ENCODE measurements at regions not wholly inside any gene's neighbourhood (a gene's known extent, or its start where the extent isn't known, plus 50 kb on each side); places are given as distances from the start of the nearest gene placed in this dataset.
A peak's percentile ranks its signal among the peaks of the same experiment; 100 is the strongest.

GRCh38 chr1:234713440-234713839 is 103.5 kb upstream of the IRF2BP2 start:
- DNase-seq (ENCODE audit: low read depth): no peak
- in situ Hi-C loops (cut with HindIII; ENCODE audit: low pct_unique_long_range_greater_than_20kb, low sequenced_read_pairs): loop anchor here (25.0 kb wide), 1 partner anchor 249 kb away; no protein-coding TSS in a partner anchor

- in situ Hi-C loops (cut with HindIII; ENCODE audit: low pct_unique_long_range_greater_than_20kb, low sequenced_read_pairs): loop anchor here (25.0 kb wide), 1 partner anchor 249 kb away; no protein-coding TSS in a partner anchor
- DNase-seq (ENCODE audit: low read depth): no peak
Measured at GRCh38 chr1:234712891-234713305, 102.9 kb upstream of the IRF2BP2 start.

GRCh38 chr1:234710936-234711724 is 101.2 kb upstream of the IRF2BP2 start:
- DNase-seq (ENCODE audit: low read depth): no peak
- in situ Hi-C loops (cut with HindIII; ENCODE audit: low pct_unique_long_range_greater_than_20kb, low sequenced_read_pairs): loop anchor here (25.0 kb wide), 1 partner anchor 251 kb away; no protein-coding TSS in a partner anchor

DNA sequence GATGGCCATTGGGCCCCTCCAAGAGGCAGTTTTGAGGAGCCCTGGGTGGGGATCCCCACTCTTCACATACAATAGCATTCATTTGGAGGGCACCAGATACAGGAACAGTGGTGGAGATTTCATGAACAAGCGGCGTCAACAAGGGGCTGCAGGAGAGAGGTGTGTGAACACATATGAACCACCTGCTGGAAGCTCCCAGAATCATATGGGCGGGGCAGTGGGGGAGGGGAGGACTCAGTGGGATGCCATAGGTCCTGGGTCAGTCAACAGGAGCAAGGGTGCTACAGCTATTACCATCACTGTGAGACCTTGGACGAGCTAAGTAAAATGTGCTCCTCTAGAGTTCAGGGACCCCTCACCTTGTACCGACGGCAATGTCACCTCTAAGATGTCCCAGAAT is 100.4 kb upstream of the IRF2BP2 start:
- in situ Hi-C loops (cut with HindIII; ENCODE audit: low pct_unique_long_range_greater_than_20kb, low sequenced_read_pairs): loop anchor here (25.0 kb wide), 1 partner anchor 252 kb away; no protein-coding TSS in a partner anchor
- DNase-seq (ENCODE audit: low read depth): no peak

DNA sequence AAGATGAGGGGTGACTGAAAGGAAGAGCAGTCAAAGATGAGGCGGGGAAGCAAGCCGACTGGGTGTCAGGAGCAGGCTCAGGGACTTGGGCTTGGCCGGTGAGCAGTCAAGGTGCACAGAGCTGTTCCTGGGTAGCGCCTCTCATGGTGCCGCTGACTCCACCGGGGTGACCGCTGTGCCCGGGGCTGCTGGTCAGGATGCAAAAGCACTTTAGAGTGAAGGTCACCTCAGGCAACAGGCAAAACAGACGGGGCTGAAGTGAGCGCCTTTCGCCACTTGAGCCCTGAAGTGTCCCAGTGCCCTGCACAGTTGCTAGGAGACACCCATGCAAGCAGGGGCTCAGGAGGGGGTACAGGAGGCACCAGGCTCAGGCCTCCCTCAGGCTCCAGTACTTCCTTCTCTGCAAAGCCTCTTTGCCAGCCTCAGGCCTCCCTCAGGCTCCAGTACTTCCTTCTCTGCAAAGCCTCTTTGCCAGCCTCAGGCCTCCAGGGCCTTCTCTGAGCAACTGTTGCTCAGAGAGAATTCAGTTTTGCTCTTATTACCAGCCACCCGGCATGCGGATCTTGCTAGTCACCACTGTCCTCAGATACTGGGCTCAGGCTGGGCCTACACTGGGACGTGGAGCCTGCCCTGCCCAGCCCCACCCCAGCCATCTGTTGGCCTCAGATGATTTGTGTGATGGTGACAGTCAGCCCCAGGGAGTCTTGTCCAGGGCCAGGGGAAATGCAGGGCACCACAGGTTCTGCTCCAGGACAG is 99.7 kb upstream of the IRF2BP2 start:
- DNase-seq (ENCODE audit: low read depth): no peak
- in situ Hi-C loops (cut with HindIII; ENCODE audit: low pct_unique_long_range_greater_than_20kb, low sequenced_read_pairs): loop anchor here (25.0 kb wide), 1 partner anchor 253 kb away; no protein-coding TSS in a partner anchor

DNA sequence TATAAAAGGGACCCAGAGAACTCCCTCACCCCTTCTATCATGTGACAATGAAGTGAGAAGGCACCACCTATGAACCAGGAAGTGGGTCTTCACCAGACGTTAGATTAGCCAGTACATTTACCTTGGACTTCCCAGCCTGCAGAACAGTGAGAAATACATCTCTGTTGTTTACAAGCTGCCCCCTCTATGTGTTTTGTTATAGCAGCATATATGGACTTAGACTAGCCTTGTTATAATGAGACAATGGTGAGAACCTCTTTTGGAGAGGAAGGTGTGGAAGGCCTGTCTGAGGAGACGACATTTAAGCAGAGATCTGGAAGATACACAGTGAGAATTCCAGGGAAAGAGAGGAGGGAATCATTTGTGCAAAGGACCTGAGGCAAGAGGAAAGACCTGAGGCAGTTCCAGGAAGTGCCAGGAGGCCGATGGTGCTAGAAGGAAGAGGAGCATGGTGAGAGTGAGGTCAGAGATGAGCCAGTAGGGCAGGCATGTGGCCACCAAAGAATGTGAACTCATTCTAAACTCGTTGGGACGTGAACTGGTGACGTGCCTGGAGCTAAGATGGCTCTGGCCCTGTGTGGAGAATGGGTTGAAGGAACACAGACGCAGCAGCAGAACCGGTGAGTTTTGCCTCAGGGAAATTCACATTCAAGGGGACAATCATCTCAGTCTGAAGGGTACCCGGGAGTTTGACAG is 98.9 kb upstream of the IRF2BP2 start:
- DNase-seq (ENCODE audit: low read depth): no peak
- in situ Hi-C loops (cut with HindIII; ENCODE audit: low pct_unique_long_range_greater_than_20kb, low sequenced_read_pairs): loop anchor here (25.0 kb wide), 1 partner anchor 253 kb away; no protein-coding TSS in a partner anchor

DNA sequence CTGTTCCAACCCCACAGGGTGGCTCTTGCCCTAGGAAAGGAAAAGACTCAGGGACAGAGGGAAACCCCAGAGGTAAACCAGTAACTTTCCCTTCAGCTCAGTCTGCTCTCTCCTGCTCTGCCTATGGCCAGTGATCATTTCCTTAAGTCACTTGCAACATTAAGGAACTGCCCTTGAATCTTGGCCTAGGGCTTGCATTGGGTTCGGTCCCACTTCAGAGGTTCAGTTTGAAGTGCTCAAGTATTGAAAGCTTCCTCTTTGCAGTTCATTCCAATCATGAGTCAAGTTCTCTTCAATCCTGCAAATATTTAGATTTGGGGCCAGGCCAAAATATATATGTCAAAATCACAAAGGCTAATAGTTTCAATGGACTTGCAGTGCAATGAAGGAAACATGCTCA is 97.7 kb upstream of the IRF2BP2 start:
- in situ Hi-C loops (cut with HindIII; ENCODE audit: low pct_unique_long_range_greater_than_20kb, low sequenced_read_pairs): loop anchor here (25.0 kb wide), 1 partner anchor 255 kb away; no protein-coding TSS in a partner anchor
- DNase-seq (ENCODE audit: low read depth): no peak

DNA sequence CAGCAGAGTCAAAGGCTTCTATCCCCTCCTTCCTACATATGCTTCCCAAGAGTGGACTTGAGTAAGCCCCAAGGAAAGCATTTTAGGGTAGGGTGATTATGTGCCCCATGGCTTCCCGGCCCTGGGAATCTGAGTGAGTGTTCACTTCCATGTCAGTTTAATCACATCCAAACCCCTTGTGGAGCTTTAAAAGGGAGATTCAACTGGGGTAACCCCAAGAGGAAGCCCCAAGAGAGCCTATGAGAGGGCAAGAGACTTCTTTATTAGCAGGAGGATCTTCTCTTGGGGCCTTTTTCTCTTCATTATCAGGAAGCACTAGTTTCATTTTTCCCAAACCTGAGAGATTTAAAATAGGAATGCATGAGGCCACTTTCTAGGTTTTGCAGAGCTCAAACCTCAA is 97.0 kb upstream of the IRF2BP2 start:
- in situ Hi-C loops (cut with HindIII; ENCODE audit: low pct_unique_long_range_greater_than_20kb, low sequenced_read_pairs): loop anchor here (25.0 kb wide), 1 partner anchor 255 kb away; no protein-coding TSS in a partner anchor
- no peak for DNase-seq (ENCODE audit: low read depth)

- in situ Hi-C loops (cut with HindIII; ENCODE audit: low pct_unique_long_range_greater_than_20kb, low sequenced_read_pairs): loop anchor here (25.0 kb wide), 1 partner anchor 256 kb away; no protein-coding TSS in a partner anchor
Measured at GRCh38 chr1:234706199-234706598, 96.2 kb upstream of the IRF2BP2 start.

GRCh38 chr1:234705615-234706014 is 95.6 kb upstream of the IRF2BP2 start:
- in situ Hi-C loops (cut with HindIII; ENCODE audit: low pct_unique_long_range_greater_than_20kb, low sequenced_read_pairs): loop anchor here (25.0 kb wide), 1 partner anchor 257 kb away; no protein-coding TSS in a partner anchor
- no peak for DNase-seq (ENCODE audit: low read depth)

More at GRCh38 chr1:234706199-234706598, 96.2 kb upstream of the IRF2BP2 start:
- DNase-seq (ENCODE audit: low read depth): no peak

DNA sequence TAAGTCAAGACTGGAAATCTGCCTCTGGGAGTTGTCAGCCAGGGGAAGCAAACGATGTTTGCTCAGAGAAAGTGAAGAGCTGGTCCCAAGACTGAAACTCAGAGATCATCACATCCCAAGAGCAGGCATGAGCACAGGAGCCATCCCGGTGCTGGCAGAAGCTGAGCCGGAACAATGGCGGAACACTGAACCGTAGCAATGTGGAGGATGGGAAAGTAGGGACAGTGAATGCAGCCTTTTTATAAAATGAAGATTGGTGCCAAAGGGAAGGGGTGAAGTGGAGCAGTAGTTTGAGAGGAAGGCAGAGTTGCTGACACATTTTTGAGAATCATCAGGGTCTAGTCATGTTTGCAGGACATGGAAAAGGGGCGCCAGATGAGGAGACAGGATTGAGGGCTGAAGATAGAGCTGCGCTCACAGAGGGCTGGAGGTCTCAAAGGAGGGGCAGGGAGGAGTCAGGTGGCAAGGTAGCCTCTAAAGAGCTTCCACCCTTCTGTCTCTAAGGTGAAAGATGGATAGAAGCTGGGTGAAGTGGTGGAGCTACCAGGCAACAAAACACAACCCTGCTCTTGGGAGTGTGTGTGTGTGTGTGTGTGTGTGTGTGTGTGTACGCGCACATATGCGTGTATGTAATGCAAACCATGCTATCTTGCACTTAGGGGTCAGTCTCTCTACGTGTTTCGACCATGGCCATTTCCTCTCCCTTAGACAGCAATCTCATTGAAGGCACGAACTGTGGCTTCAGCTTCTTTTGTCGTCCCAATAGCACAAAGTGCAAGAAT is 94.3 kb upstream of the IRF2BP2 start:
- no peak for DNase-seq (ENCODE audit: low read depth)
- in situ Hi-C loops (cut with HindIII; ENCODE audit: low pct_unique_long_range_greater_than_20kb, low sequenced_read_pairs): loop anchor here (25.0 kb wide), 1 partner anchor 258 kb away; no protein-coding TSS in a partner anchor

GRCh38 chr1:234702342-234703000 is 92.5 kb upstream of the IRF2BP2 start:
- in situ Hi-C loops (cut with HindIII; ENCODE audit: low pct_unique_long_range_greater_than_20kb, low sequenced_read_pairs): loop anchor here (25.0 kb wide), 1 partner anchor 260 kb away; no protein-coding TSS in a partner anchor
- DNase-seq (ENCODE audit: low read depth): no peak

DNA sequence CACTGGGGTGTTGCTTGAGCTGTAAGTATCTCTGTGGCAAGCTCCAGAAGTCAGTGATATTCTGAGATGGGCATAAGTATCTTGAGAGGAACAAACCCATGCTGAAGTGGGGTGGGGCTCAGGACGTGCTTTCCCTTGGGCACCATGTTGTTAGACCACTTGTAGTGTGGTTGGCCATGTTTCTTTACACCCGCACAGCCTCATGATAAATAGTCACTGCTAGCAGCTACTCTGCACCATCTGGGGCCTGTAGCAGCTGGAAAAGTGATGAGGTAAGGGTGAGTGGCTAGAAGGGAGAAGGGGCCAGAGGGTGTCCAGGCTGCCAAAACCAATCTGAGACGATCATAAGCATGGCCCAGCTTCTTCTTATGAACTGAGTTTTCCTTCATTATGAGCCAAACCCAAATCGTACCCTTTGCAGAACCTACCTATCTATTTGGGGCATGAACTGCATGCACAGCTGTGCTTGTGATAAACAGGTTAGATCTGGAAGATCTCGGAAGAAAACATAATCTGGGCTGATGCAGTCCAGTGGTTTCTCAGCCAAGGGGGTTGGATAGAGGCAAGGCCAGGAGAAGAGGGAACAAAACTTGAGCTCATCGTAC is 91.9 kb upstream of the IRF2BP2 start:
- DNase-seq (ENCODE audit: low read depth): no peak
- in situ Hi-C loops (cut with HindIII; ENCODE audit: low pct_unique_long_range_greater_than_20kb, low sequenced_read_pairs): loop anchor here (25.0 kb wide), 1 partner anchor 260 kb away; no protein-coding TSS in a partner anchor

- in situ Hi-C loops (cut with HindIII; ENCODE audit: low pct_unique_long_range_greater_than_20kb, low sequenced_read_pairs): loop anchor here (10.0 to 25.0 kb wide), 2 partner anchors 85 to 262 kb away; partner anchors contain the start of gene IRF2BP2
- peak; percentile 97 for DNase-seq (ENCODE audit: low read depth)
Measured at GRCh38 chr1:234699795-234700665, 90.1 kb upstream of the IRF2BP2 start.

DNA sequence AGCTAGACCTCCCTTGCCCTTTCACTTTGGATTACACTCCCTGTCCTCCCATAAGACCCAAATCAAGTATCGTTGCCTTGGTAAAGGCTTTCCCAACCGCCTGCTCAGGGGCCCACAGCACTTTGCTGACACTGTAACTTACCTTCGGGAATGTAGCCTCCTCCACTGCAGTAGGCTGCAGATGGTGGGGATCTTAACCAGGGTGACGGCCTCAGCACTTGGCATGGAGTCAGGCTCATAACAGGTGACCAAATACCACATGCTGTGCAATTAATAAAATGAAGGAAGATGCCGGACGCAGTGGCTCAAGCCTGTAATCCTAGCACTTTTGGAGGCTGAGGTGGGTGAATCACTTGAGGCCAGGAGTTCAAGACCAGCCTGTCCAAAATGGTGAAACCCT is 88.7 kb upstream of the IRF2BP2 start:
- in situ Hi-C loops (cut with HindIII; ENCODE audit: low pct_unique_long_range_greater_than_20kb, low sequenced_read_pairs): loop anchor here (10.0 kb wide), 1 partner anchor 84 kb away; the partner anchor contains the start of gene IRF2BP2
- DNase-seq (ENCODE audit: low read depth): no peak

Measured in Caki2 (cell line).